Globus pallidus (tissue), 1 donor: ENCODE measurements at regions not wholly inside any gene's neighbourhood (a gene's known extent, or its start where the extent isn't known, plus 50 kb on each side); places are given as distances from the start of the nearest gene placed in this dataset.

Experiments used
- DNase-seq: peaks from one replicate; pipeline ENCODE4 v3.0.0-alpha.2; 2015; ENCODE audit warnings: low spot score

DNA sequence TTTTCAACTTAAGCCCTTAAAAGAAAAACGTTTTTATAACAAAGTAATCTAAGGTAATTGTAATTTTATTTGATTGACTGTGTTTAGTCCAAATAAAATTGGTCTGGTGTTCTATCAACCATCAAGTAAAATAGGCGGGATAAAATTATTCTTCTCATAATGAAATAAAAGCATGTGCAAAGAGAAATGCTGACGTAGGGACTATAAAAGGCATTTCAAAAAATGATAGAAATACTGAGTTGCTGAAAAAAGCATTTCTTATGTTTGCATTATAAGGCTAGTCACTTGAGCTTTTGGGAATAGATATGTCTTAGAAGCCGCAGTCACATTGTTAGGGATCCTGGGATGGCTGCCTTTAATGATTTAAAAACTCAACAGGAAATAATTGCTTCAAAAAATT lies 608.0 kb upstream of the JAG1 start:
- no peak for DNase-seq

DNA sequence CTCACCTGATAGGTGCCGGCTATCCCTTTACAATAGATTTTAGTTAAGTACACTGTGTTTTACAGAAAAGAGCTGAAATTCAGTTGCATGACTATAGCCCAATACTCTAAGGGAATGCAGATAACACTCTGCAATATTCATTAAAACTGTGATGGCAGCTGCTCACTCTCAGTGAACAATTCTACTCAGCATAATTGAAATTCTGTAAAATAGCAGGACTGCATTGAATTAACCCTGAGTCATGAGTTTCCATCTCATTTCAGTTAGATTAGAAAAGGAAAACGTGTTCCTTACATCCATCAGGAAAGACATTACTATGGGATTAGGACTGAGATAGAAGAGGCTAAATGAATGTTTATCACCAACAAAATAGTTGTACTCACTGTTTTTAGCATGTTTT lies 613.3 kb upstream of the JAG1 start:
- DNase-seq, result no peak

DNA sequence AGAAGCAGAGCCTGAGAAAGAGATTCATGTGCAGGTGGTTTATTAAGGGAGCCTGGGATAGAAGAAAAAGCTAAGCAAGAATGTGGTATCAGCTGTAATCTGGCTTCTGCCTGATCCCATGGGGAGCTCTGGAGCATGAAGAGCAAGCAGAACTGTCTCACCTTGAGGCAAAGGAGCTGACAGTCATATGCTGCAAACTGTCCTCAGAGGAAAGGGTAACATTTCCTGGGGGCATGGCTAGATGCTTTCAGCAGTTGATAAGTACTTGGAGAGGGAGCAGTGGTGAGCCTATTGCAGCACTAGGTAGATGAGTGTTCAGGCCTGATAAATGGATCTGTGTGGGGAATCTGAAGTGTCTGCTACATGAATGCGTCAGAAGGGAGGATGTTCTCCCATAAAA lies 621.5 kb upstream of the BTBD3 start:
- DNase-seq, result no peak

DNA sequence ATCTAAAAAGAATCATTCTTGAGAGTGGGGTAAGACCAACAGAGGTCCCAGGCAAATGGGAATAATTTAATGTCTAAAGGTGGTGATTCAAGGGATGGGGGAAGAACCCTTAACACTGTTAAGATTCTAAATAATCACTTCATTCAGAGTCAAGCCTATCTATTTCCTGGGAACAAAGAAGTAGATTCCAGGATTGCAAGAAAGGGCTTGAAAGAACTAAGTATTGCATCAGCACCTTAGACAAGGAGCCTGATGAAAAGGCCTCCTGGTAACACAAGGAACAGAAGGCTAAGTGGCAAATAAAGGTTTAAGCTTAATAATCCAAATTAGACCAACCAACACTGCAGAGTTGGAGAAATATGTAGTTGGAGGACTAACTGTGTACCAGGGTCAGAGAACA lies 620.7 kb upstream of the BTBD3 start:
- no peak for DNase-seq

DNA sequence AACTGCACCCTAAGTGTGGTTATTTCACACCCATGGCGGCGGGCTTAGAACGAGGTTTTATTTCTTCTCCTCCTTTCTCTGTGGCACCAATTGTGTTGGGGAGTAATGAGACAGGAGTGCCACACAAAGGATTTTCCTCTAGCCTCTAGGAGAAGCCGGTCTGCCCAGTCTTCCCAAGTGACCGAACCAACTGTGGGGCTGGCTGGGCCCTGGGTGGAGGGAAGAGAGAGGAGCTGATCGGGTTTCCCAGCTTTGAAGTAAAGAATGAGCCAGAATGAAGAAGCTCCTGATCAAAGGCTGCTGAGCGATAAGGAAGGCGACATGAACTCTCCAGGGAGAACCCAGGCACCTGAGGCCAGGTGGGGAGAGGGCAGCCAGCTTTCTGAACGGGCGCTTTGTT lies 616.0 kb upstream of the BTBD3 start:
- no peak for DNase-seq

DNA sequence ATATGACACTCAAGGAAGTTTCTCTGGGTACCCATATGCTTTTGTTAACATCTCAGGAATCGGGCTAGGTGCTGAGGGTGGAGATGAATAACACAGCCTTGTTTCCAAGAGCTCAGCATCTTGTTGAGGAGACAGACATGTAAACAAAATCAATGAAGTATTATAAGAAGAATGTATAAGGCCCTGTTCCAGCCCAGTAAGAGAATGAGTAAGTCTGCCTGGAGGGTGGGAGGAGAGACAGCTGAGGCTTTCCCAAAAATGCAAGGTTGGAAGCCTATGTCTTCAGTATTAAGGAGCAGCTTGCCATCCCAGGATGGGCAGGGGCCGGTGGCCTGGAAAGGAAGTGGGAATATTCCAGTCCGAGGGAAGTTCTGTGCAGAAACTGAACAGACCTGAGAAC lies 615.3 kb upstream of the BTBD3 start:
- no peak for DNase-seq

DNA sequence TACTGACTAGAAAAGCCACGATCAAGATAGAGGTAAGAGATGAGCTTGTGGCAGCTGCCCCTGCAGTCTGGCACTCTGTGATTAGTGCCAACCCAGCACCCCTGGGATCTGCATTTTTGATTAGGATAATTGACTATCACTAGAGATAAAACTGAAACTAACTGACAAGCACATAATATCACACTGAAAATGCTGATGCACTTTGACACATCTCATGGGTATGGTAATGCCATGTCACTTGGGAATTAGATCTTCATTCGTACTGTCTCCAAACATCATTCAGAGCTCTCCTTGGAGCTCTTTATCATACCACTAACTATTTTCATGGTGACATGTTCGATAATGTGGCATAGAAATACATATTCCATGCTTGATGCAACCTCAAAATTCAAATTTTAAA lies 612.9 kb upstream of the BTBD3 start:
- no peak for DNase-seq

DNA sequence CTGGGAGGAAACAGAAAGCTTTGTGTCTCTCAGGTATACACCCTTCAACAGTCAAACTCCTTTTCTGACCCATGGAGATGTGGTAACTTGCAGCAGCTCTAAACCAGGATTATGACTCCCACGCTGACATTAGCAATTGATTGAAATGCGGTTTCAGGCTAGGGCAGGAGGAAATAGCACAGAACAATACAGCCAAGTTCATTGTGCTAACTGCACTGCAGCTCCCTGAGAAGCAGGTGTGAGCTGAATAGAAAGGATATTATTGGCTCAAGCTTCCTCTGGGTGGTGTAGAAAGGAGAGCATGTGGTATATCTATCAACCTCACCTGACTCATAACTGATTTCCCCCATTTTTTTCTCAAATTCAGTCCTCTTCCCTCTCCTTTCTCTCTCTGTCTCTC lies 612.3 kb upstream of the BTBD3 start:
- no peak for DNase-seq

DNA sequence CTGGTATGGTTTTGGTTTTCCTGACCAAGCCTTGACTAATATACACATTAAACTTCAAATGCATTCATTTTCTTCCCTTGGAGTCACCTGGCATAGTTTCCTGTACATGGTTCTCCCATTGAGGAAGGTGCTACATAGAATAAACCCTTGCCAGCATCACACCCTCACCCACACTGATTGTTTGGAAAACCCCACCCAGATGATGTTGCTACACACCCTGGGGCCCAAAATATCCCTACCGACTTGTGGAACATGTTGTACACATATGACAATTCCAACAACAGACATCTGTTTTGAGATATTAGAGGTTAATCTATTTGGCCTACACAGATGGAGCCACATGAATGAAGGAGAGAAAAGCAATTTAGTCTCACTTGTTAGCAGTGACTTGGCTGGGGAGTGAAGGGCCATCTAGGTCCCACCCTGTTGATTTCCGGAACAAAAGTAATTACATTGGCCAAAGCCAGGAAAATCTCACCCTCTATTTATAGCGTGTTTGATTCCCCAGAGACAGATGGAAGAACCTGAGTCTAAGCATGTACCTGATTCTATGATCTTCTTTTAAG lies 606.0 kb upstream of the BTBD3 start:
- DNase-seq, result no peak

DNA sequence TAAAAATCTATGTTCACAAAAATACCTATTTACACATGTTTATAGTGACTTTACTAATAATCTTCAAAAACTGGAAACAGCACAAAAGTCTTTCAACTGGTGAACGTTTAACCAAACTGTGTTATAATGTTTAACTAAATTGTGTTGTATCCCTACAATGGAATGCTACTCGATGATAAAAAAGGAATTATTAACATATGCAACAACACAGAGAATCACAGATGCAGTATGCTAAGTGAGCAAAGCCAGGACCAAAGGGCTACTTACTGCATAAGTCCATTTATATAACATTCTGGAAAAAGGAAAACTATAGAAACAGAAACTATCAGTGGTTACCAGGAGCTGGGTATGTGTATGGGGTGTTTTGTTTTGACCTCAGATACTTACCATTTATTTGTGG lies 602.2 kb upstream of the BTBD3 start:
- DNase-seq, result no peak

DNA sequence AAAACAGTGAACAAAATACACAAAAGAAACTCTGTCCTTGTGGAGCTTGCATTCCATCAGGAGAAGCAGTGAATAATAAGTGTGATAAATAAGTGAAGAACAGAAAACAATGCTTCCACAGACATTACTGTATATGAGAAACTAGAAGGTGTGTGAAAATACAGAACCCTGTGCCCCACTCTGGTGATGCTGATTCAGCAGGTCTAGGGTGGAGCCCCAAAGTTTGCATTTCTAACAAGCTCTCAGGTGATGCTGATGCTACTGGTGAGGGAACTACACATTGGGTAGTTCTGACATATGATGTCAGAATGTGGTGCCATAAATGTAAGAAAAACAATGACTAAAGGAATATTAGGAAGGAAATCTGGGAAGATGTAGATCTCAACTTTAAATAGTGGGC lies 601.4 kb upstream of the BTBD3 start:
- no peak for DNase-seq

DNA sequence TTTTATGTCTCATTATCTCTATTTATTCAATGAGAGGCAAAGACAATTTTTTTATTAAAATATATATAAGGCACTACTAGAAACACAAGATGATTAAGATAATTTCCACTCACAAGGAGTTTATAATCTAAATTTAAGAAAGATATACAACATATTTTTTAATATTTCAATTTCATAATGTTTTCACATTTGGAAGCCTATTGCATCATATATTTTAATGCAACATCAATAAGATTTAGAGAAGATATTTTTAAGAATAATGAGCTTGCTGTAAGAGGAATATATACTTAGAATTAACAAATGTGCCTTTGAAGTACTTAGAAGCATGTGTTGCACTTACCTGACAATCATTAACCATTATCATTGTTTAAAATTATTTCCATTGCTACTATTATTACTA lies 597.7 kb upstream of the BTBD3 start:
- no peak for DNase-seq

DNA sequence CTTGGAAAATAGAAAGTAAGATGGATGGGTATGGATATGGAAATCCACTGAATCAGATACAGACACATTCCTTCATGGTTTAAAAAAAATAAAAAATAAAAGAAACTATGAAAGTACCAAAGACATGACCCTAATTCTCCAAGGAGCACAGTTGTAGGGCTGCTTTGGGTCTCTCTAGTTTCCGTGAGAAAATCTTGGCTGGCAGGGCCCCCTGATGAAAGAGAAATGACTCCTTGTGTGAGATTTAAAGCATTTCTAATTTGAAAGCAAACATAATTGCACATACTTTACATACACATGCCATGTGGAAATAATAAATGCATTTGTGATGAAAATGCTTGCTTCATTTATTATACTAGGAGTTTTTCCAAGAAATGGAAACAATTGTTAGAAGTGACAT lies 593.9 kb upstream of the BTBD3 start:
- DNase-seq, result no peak

DNA sequence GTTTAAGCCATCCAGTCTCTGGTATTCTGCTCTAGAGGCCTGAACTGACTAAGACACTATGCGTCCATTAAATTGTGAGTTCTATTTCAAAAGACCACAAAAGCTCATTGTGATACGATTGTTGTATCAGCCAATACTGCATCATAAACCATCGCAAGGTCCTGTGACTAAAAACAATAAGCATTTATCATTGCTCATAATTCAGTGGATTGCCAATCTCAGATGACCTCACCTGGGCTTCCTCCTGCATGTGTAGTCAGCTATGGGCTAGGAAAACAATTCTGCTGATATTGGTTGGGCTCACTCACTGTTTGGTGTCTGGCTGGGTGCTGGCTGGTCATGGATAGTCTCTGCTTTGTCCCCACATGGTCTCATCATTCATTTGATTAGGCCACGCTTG lies 592.7 kb upstream of the BTBD3 start:
- no peak for DNase-seq

DNA sequence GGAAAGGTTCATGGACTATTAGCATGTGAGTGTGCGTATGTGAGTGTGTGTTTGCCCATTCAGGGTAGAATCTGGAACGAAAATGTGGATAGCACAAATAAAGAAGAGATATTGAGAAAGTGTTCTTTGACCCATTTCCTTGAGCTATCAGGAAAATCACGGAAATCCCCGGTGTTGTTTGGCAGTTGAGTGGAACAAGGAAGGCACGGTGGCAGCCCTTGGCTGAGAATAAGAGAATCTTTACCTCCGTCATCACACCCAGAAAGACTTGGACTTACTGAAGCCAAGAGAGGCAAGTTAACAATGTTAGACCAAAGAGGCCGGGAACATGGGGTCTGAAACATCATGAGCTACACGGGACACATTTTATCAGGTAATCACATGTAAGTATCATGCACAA lies 588.9 kb upstream of the BTBD3 start:
- no peak for DNase-seq

DNA sequence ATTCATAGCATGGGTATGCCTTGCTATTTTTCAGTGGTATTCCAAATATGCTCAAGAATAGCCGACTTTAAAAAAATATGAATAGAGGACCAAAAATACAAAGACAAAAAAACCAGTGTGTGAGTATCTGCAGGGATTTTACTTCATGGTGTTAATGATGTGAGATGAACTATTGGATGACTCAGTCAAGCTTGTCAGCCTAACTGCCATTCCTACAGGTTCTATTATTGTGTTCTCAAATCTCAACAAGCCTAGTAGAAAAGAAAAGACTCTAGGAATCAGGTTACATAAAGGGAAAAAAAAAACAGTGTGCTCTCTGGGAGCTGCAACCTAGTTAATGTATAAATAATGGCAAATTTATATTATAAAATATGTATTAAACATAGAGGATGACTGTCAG lies 588.4 kb upstream of the BTBD3 start:
- DNase-seq, result no peak

DNA sequence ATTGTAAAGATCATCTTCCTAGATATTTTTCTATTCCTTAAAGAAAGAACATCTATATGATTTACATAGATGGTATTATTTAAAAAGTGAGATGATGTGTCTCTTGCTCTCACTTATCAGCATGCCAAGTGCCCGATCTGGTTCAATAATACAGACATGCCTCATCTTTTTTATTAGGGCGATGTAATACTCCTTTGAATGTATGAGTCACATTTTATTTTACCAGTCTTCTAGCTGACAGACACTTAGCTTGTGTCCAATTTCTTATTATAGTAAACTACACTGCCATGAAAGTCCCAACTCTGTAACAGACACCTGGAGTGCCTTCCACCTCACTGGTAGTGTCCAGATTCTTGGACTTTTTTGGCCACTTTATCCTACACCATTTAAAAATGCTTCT lies 586.6 kb upstream of the BTBD3 start:
- no peak for DNase-seq

DNA sequence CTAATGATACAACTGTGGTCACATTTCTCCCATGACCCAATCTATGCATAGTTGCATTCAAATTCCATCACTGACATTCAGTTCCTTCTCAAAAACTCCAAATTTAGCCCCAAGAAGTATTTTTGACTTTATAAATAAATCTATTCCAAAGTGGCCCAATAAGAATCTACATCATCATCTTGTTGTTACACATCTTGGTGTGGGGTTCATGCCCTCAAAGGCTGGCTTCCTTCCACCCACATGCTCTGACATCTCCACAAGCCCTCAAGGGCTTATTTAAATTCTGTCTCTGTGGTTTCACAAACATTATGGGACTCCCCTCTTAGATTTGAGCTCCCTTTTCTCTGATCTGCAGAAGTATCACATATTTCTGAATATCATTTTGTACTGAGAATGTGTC lies 585.3 kb upstream of the BTBD3 start:
- DNase-seq, result no peak

DNA sequence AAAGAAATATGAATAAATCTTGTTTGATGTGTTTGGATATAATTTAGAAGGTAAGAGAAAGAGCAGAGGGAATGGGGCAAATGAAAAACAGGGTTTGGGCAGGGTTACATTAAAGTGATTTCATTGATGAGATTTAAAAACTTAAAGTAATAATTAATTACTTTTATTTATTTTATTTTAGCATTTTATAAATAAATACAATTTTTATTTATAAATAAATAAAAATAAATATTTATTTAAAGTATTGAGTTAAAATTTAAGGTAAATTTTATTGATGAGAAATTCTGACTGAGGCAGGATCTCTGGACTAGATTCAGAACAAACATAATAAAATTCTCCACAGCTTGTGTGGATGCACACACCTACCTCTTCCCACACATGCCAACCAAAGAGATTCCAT lies 584.1 kb upstream of the BTBD3 start:
- no peak for DNase-seq

DNA sequence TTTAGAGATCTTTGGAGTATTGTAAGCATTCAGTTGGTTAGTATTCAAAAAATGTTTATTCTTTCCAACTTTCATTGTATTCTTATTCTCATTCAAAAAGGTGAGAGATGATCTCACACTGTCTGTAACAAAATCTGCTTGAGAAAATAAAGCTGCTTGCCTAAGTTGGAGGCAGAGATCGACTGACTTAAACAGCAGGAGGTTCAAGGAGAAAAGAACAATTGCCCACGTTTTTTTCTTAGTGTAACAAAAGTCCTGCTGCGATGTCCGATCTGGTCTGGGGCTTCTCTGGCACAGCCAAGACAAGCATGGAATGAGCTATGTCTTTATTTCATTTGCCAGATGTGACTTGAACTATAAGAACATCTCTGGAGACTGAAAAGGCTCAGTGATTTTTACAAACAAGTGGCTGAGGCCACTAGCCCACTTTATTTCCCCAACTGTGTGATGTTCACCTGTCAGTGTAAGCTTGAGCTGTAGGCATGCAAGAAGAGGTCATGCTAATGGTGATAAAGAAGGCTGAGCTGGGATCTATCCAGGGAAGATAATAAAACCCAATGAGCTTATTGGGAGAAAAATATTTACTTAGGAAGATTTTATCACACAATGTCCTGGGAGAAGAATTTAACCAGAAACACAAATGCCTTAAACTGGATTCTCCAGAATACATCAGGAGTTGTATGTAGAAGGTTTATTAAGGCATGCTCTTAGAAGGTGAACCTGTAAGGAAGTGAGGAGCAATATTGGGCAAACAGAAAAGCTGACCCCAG lies 580.1 kb upstream of the BTBD3 start:
- no peak for DNase-seq

DNA sequence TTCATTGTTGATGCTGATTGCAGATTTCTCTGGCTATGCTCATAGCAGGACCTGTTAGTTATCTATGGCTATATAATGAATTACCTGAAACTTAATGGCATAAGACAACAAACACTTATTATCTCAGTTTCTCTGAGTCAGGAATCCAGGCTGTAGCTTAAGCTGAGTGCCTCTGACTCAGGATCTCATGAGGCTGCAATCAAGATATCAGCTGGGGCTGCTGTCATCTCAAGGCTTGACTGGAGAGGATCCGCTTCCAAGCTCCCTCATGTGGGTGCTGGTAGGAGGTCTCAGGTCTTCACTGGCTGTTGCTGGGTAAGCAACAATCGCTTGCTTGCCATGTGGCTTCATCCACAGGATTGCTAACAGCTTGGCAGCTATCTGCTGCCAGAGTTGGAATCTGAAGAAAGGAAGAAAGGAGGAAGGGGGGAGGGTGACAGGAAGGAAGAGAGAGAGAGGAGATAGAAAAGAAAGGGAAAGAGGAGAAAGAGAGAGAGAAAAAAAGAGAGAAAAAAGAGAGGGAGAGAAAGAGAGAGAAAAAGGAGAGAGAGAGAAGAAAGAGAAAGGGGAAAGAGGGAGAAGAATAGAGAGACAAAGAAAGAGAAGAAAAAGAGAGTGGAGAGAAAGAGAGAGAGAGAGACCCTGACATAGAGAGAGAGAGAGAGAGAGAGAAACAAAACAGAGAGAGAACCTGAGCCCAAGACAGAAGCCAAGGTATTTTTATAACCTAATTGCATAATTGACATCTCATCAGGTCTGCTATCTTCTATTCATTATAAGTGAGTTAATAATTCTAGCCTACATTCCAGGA lies 579.0 kb upstream of the BTBD3 start:
- DNase-seq, result no peak

DNA sequence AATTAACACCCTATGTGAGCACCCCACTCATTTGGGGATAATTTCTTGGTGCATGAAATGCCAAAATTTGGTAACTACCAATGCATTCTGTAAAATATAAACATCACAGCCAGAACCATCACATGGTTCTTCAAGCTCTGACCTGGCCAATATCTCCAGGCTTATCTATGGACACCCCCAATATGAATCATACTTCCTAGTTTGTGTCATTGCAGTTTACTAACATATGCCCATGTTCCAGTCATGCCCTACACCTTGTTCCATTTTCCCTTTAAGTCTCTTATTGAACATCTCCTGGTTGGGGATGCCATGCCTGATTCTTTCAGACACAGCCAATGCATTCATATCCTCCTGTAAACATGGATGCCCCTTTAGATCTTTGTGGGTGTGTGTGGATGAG lies 572.8 kb upstream of the BTBD3 start:
- no peak for DNase-seq

DNA sequence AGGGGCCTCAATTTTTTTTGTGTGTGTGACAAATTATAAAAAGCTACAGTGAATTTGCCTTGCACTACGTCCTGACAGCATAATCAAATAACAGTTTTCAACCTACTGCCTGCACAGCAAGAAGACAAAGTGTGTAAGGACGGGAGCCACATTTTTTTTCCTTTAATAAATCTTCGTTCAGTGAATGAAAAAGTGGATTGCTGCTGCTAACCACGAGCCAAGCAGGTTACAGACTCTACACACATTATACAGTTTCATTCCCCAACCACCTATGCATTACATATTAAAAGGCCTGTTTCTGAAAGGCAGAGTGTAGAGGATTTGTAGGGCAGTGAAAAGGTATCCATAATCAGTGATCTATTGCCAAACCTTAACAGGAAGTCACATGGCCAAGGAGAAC lies 570.0 kb upstream of the BTBD3 start:
- no peak for DNase-seq
